ENCODE measurements at regions not wholly inside any gene's neighbourhood (a gene's known extent, or its start where the extent isn't known, plus 50 kb on each side); places are given as distances from the start of the nearest gene placed in this dataset.
A peak's percentile ranks its signal among the peaks of the same experiment; 100 is the strongest.

DNA sequence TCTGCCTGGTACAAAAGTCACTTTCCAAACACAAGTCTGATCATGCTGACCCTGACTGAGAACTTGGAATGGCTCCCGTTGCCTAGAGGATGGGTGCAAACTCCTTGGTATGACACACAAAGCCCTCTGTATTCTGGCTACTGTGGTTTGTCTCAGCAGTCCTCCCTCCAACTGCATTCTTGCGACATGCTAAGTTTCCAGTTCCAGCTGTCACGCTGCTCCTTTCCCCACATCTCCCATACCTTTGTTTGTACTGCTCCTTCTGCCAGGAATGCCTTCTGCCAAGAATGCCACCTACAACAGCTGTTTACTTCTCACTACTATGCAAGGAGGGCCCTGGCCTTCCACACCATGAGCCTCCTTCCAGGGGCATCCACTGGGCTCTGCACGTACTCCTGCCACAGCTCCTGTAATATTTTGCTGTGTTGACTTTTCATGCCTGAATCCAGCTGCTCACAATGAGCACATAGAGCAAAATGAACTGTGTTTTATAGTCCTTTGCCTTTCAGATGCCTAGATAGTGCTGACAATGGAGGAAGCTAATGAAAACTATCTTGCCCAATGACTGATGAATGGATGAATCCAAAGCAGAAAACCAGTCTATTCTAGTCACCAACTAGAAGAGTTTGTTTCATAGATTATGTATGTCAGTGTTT, 543.7 kb downstream of the EFNB2 start:
- ATAC-seq: no peak

DNA sequence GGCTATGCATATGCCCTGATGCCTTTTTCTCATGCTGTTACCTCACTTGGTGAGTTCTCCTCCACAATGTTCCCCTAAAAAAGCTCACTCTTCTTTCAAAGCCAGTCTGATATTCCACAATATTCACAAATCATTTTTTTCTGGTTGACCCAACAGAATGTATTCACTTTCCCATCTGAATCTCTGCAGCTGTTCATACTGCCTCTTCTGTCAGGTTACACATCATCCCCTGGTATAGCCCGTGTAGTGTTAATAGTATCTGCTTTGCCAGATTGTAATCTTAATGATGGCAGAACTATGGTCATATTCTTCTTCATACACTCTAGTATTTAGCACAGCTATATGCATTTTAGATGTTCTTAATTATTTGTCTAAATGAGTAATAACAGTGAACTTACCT, 544.3 kb downstream of the EFNB2 start:
- TF ChIP-seq, protein P1, sequence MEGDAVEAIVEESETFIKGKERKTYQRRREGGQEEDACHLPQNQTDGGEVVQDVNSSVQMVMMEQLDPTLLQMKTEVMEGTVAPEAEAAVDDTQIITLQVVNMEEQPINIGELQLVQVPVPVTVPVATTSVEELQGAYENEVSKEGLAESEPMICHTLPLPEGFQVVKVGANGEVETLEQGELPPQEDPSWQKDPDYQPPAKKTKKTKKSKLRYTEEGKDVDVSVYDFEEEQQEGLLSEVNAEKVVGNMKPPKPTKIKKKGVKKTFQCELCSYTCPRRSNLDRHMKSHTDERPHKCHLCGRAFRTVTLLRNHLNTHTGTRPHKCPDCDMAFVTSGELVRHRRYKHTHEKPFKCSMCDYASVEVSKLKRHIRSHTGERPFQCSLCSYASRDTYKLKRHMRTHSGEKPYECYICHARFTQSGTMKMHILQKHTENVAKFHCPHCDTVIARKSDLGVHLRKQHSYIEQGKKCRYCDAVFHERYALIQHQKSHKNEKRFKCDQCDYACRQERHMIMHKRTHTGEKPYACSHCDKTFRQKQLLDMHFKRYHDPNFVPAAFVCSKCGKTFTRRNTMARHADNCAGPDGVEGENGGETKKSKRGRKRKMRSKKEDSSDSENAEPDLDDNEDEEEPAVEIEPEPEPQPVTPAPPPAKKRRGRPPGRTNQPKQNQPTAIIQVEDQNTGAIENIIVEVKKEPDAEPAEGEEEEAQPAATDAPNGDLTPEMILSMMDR (IDR thresholded peaks at IDR 0.05): no peak
- no peak for TF ChIP-seq POLR2A (IDR thresholded peaks at IDR 0.05)
- no peak overlapping the region for H3K27ac ChIP-seq
- H3K4me3 ChIP-seq: no peak overlapping the region
- ATAC-seq (no peak), DNase-seq (no peak)
- no peaks in the 10 kb centered on the region for H3K36me3 ChIP-seq
- intact Hi-C loops (cut with DNase I): no loop called here
- H3K27me3 ChIP-seq: no peaks in the 10 kb centered on the region
- WGBS (ENCODE audit: insufficient coverage, low coverage, low lambda C conversion rate, missing lambda C conversion rate): 48% methylated on average over 1 of the region's 1 CpG
- peaks cover 0 to 2% (median 0%) of the 10 kb centered on the region in 4 donors for H3K9me3 ChIP-seq
- H3K4me1 ChIP-seq: no peaks in the 10 kb centered on the region

More for the DNA sequence above, 543.7 kb downstream of the EFNB2 start:
- no peak overlapping the region for H3K4me3 ChIP-seq
- DNase-seq: no peak
- WGBS (ENCODE audit: insufficient coverage, low coverage, low lambda C conversion rate, missing lambda C conversion rate): 57% methylated on average over 4 of the region's 4 CpGs
- H3K4me1 ChIP-seq: no peaks in the 10 kb centered on the region
- TF ChIP-seq, protein P1 (IDR thresholded peaks at IDR 0.05): no peak
- no peak for TF ChIP-seq POLR2A (IDR thresholded peaks at IDR 0.05)
- no peaks in the 10 kb centered on the region for H3K27me3 ChIP-seq
- H3K27ac ChIP-seq: no peak overlapping the region
- intact Hi-C loops (cut with DNase I): no loop called here
- H3K36me3 ChIP-seq: no peaks in the 10 kb centered on the region
- H3K9me3 ChIP-seq: peaks cover 0 to 2% (median 0%) of the 10 kb centered on the region in 4 donors

DNA sequence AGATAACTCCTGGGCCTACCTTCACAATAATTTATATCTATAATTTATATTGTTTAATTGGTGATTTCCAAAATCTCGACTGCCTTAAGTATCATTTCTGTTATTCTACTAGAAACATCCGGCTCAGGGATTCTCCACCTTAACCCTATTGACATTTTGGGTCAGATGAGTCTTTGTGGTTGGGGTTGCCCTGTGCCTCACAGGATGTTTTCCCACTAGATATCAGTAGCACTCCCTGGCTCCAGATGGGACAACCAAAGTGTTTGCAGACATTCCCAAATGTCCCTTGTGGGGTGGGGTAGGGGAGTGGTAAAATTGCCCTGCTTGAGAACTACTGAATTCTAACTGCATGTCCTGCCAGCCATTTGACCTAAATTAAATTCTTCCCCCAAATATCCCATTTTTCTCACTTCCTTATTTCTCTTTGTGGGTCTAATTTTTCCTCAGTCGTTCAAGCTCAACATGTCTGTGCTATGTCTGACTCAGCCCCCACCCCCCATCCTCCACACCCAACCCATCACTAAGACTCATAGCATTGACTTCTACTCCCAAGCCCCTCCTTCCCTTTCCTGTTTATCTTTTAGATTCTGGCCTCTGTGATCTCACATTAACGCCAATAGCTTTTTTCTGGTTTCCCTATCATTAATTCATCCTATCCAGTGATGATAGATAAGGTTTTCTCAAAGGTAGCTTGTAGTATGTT, 545.1 kb downstream of the EFNB2 start:
- Histone ChIP-seq H3K4me1 (no peaks in the 10 kb centered on the region), H3K9me3 (peaks cover 0 to 2% (median 0%) of the 10 kb centered on the region in 4 donors), H3K4me3 (no peak overlapping the region), H3K36me3 (no peaks in the 10 kb centered on the region), H3K27me3 (no peaks in the 10 kb centered on the region), H3K27ac (no peak overlapping the region)
- intact Hi-C loops (cut with DNase I): no loop called here
- DNase-seq (no peak), ATAC-seq (no peak)
- no peak for TF ChIP-seq POLR2A (IDR thresholded peaks at IDR 0.05)
- TF ChIP-seq, protein P1 (IDR thresholded peaks at IDR 0.05): no peak
- WGBS (ENCODE audit: insufficient coverage, low coverage, low lambda C conversion rate, missing lambda C conversion rate): 40% methylated on average over 4 of the region's 4 CpGs

DNA sequence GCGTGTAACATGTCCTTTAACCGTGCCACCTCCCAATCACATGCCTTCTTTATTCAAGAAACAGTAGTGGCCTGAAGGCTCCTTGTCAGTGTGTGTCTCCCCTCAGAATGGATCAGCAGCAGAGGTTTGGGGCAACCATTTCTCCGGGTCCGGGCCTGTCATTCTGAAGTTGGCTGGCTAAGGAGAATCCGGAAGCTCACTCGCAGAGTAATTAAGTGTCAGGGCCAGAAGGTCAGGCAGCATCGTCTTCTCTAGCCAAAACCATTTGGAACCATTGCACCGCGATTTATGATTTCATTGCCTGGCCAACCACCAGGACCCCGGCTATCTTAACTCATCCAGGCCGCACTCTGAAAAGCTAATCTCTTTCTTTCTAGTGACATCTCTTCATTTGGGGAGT, 550.8 kb downstream of the EFNB2 start:
- ATAC-seq: no peak
- intact Hi-C loops (cut with DNase I): no loop called here
- no peak overlapping the region for H3K27ac ChIP-seq

DNA sequence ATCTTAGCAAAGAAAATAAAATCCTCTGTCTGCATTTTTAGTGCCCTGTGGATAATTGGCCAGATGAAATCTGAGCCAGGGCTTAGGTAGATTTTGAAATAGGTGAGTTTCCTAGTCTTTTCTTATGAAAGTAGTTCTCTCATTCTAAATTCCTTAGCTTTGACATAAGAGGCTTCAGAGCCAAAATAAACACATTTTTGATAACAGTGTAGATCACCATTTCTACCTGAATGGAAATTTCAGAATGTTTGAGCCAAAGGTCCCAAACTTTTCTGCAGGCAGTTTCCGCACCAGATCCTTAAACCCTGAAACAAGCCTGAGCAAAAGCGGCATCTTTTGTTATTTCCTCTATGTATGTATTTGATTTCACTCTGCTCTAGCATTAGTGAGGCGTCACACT, 551.2 kb downstream of the EFNB2 start:
- peak in 1 of 4 donors; percentile 50 for ATAC-seq
- Histone ChIP-seq H3K4me3 (no peak overlapping the region), H3K9me3 (peaks cover 0 to under 1% (median 0%) of the 10 kb centered on the region in 4 donors), H3K4me1 (no peaks in the 10 kb centered on the region), H3K27ac (no peak overlapping the region), H3K36me3 (no peaks in the 10 kb centered on the region), H3K27me3 (no peaks in the 10 kb centered on the region)
- no peak for DNase-seq
- TF ChIP-seq, protein P1 (IDR thresholded peaks at IDR 0.05): no peak
- TF ChIP-seq POLR2A (IDR thresholded peaks at IDR 0.05): no peak
- intact Hi-C loops (cut with DNase I): no loop called here
- 75% methylated on average over 3 of the region's 3 CpGs for WGBS (ENCODE audit: insufficient coverage, low coverage, low lambda C conversion rate, missing lambda C conversion rate)

More for the DNA sequence above, 550.8 kb downstream of the EFNB2 start:
- no peaks in the 10 kb centered on the region for H3K36me3 ChIP-seq
- 72% methylated on average over 7 of the region's 11 CpGs for WGBS (ENCODE audit: insufficient coverage, low coverage, low lambda C conversion rate, missing lambda C conversion rate)
- no peaks in the 10 kb centered on the region for H3K4me1 ChIP-seq
- peaks cover 0 to 2% (median 0%) of the 10 kb centered on the region in 4 donors for H3K9me3 ChIP-seq
- TF ChIP-seq POLR2A (IDR thresholded peaks at IDR 0.05): no peak
- no peaks in the 10 kb centered on the region for H3K27me3 ChIP-seq
- H3K4me3 ChIP-seq: no peak overlapping the region
- DNase-seq: no peak

Data from right lobe of liver (tissue), 6 donors.